Sigmoid colon (tissue), 4 donors: ENCODE measurements at regions not wholly inside any gene's neighbourhood (a gene's known extent, or its start where the extent isn't known, plus 50 kb on each side); places are given as distances from the start of the nearest gene placed in this dataset.

Source experiments
- CTCF ChIP-seq, 4 experiments: fragments of 450-650 bp in 3 of 4; fragments of 200-600 bp in 1 of 4; IDR thresholded peaks; one replicate each; pipeline ENCODE4 v1.5.1; 2016 to 2019; ENCODE audit warnings: antibody characterized with exemption in 4 of 4, mild to moderate bottlenecking in 3 of 4, moderate library complexity in 2 of 4
- EP300 ChIP-seq, 4 donors: sonication (generic); formaldehyde crosslinking; IDR thresholded peaks; one replicate each; pipeline ENCODE4 v1.6.1; 2017; ENCODE audit warnings: antibody characterized with exemption in 4 of 4
- POLR2A ChIP-seq, 2 donors: fragments of 450-650 bp; IDR thresholded peaks; one replicate each; pipeline ENCODE4 v1.6.1; 2016; ENCODE audit warnings: antibody characterized with exemption in 2 of 2, mild to moderate bottlenecking in 2 of 2, moderate library complexity in 2 of 2

- TF ChIP-seq EP300 (IDR thresholded peaks at IDR 0.05) (no peak), CTCF (IDR thresholded peaks at IDR 0.05) (no peak), POLR2A (IDR thresholded peaks at IDR 0.05) (no peak)
These were observed 66.3 kb upstream of the MSN start for GRCh38 chrX:65601126-65601525.
